Muscle layer of duodenum (tissue), 2 donors: ENCODE measurements at regions not wholly inside any gene's neighbourhood (a gene's known extent, or its start where the extent isn't known, plus 50 kb on each side); places are given as distances from the start of the nearest gene placed in this dataset.

Experiments used
- H3K27ac ChIP-seq: one replicate; pipeline ENCODE4 v1.7.0; 2013; ENCODE audit warnings: mild to moderate bottlenecking, low read length
- H3K27me3 ChIP-seq: one replicate; pipeline ENCODE4 v1.7.0; 2013; ENCODE audit warnings: low read depth, mild to moderate bottlenecking, control low read depth, low read length
- H3K36me3 ChIP-seq, 2 donors: one replicate each; pipeline ENCODE4 v1.7.0; 2013; ENCODE audit warnings: low read length in 2 of 2, control low read depth in 1 of 2, mild to moderate bottlenecking in 1 of 2; ENCODE audit not compliant: insufficient read depth in 2 of 2, control insufficient read depth in 1 of 2
- H3K4me1 ChIP-seq, 2 donors: one replicate each; pipeline ENCODE4 v1.7.0; 2013; ENCODE audit warnings: low read length in 2 of 2, mild to moderate bottlenecking in 2 of 2, control low read depth in 1 of 2, moderate library complexity in 1 of 2; ENCODE audit not compliant: insufficient read depth in 2 of 2, control insufficient read depth in 1 of 2
- H3K4me3 ChIP-seq, 2 donors: one replicate each; pipeline ENCODE4 v1.7.0; 2013; ENCODE audit warnings: low read length in 2 of 2, low read depth in 1 of 2, mild to moderate bottlenecking in 1 of 2
- H3K9me3 ChIP-seq, 2 donors: one replicate each; pipeline ENCODE4 v1.7.0; 2013; ENCODE audit warnings: low read length in 2 of 2, control low read depth in 1 of 2, mild to moderate bottlenecking in 1 of 2; ENCODE audit not compliant: control insufficient read depth in 1 of 2
- donor health status: healthy.

GRCh38 chr14:55877942-55878341 is 240.3 kb upstream of the PELI2 start:
- Histone ChIP-seq H3K4me1 (no peaks in the 10 kb centered on the region), H3K4me3 (no peak overlapping the region), H3K9me3 (no peaks in the 10 kb centered on the region), H3K27ac (no peak overlapping the region), H3K27me3 (no peaks in the 10 kb centered on the region), H3K36me3 (no peaks in the 10 kb centered on the region)

- H3K27ac ChIP-seq = no peak overlapping the region
Measured at GRCh38 chr14:55881577-55882241, 236.5 kb upstream of the PELI2 start.

GRCh38 chr14:55884819-55885218 is 233.4 kb upstream of the PELI2 start:
- Histone ChIP-seq H3K4me3 (no peak overlapping the region), H3K27ac (no peak overlapping the region), H3K27me3 (no peaks in the 10 kb centered on the region), H3K9me3 (no peaks in the 10 kb centered on the region), H3K4me1 (peaks cover 0 to 7% of the 10 kb centered on the region in 2 donors), H3K36me3 (no peaks in the 10 kb centered on the region)

More at GRCh38 chr14:55881577-55882241, 236.5 kb upstream of the PELI2 start:
- Histone ChIP-seq H3K27me3 (no peaks in the 10 kb centered on the region), H3K36me3 (no peaks in the 10 kb centered on the region), H3K4me1 (no peaks in the 10 kb centered on the region), H3K4me3 (no peak overlapping the region), H3K9me3 (no peaks in the 10 kb centered on the region)

GRCh38 chr14:55889124-55889523 is 229.1 kb upstream of the PELI2 start:
- Histone ChIP-seq H3K27ac (no peak overlapping the region), H3K27me3 (no peaks in the 10 kb centered on the region), H3K36me3 (no peaks in the 10 kb centered on the region), H3K4me1 (peaks cover 0 to 7% of the 10 kb centered on the region in 2 donors), H3K4me3 (no peak overlapping the region), H3K9me3 (no peaks in the 10 kb centered on the region)

GRCh38 chr14:55891692-55892091 is 226.5 kb upstream of the PELI2 start:
- Histone ChIP-seq H3K27me3 (no peaks in the 10 kb centered on the region), H3K27ac (no peak overlapping the region), H3K9me3 (no peaks in the 10 kb centered on the region), H3K36me3 (no peaks in the 10 kb centered on the region), H3K4me1 (peaks cover 0 to 7% of the 10 kb centered on the region in 2 donors), H3K4me3 (no peak overlapping the region)

- Histone ChIP-seq H3K27ac (no peak overlapping the region), H3K4me1 (peaks cover 0 to 7% of the 10 kb centered on the region in 2 donors), H3K4me3 (no peak overlapping the region), H3K36me3 (no peaks in the 10 kb centered on the region), H3K27me3 (no peaks in the 10 kb centered on the region), H3K9me3 (no peaks in the 10 kb centered on the region)
Measured at GRCh38 chr14:55892906-55893305, 225.3 kb upstream of the PELI2 start.

GRCh38 chr14:55893705-55894104 is 224.5 kb upstream of the PELI2 start:
- Histone ChIP-seq H3K4me3 (no peak overlapping the region), H3K27me3 (no peaks in the 10 kb centered on the region), H3K9me3 (no peaks in the 10 kb centered on the region), H3K36me3 (no peaks in the 10 kb centered on the region), H3K27ac (no peak overlapping the region), H3K4me1 (peaks cover 0 to 7% of the 10 kb centered on the region in 2 donors)

- no peaks in the 10 kb centered on the region for H3K36me3 ChIP-seq
- H3K27ac ChIP-seq = no peak overlapping the region
- H3K4me1 ChIP-seq = no peaks in the 10 kb centered on the region
- H3K27me3 ChIP-seq = no peaks in the 10 kb centered on the region
- H3K4me3 ChIP-seq = no peak overlapping the region
- no peaks in the 10 kb centered on the region for H3K9me3 ChIP-seq
Measured at GRCh38 chr14:55897031-55897430, 221.2 kb upstream of the PELI2 start.

GRCh38 chr14:55898938-55899337 is 219.3 kb upstream of the PELI2 start:
- H3K4me1 ChIP-seq = no peaks in the 10 kb centered on the region

GRCh38 chr14:55899531-55899930 is 218.7 kb upstream of the PELI2 start:
- no peak overlapping the region for H3K4me3 ChIP-seq
- H3K27me3 ChIP-seq = no peaks in the 10 kb centered on the region
- H3K9me3 ChIP-seq = no peaks in the 10 kb centered on the region
- H3K4me1 ChIP-seq = no peaks in the 10 kb centered on the region
- no peak overlapping the region for H3K27ac ChIP-seq
- H3K36me3 ChIP-seq = no peaks in the 10 kb centered on the region

More at GRCh38 chr14:55898938-55899337, 219.3 kb upstream of the PELI2 start:
- Histone ChIP-seq H3K9me3 (no peaks in the 10 kb centered on the region), H3K4me3 (no peak overlapping the region), H3K27me3 (no peaks in the 10 kb centered on the region), H3K27ac (no peak overlapping the region), H3K36me3 (no peaks in the 10 kb centered on the region)

GRCh38 chr14:55900749-55901148 is 217.5 kb upstream of the PELI2 start:
- no peak overlapping the region for H3K27ac ChIP-seq
- no peaks in the 10 kb centered on the region for H3K27me3 ChIP-seq
- no peaks in the 10 kb centered on the region for H3K9me3 ChIP-seq
- no peaks in the 10 kb centered on the region for H3K4me1 ChIP-seq
- no peak overlapping the region for H3K4me3 ChIP-seq
- H3K36me3 ChIP-seq = no peaks in the 10 kb centered on the region

- Histone ChIP-seq H3K27me3 (no peaks in the 10 kb centered on the region), H3K9me3 (no peaks in the 10 kb centered on the region), H3K36me3 (no peaks in the 10 kb centered on the region), H3K4me3 (no peak overlapping the region), H3K4me1 (no peaks in the 10 kb centered on the region), H3K27ac (no peak overlapping the region)
Measured at GRCh38 chr14:55901291-55901690, 216.9 kb upstream of the PELI2 start.
